CD4-positive, alpha-beta T cell (primary cell): ENCODE measurements at regions not wholly inside any gene's neighbourhood (a gene's known extent, or its start where the extent isn't known, plus 50 kb on each side); places are given as distances from the start of the nearest gene placed in this dataset.
A peak's percentile ranks its signal among the peaks of the same experiment; 100 is the strongest.

Experiments
- ATAC-seq: fragments of 200-7000 bp; cut with Tn5 transposase; one replicate; pipeline ENCODE4 v1.10.0; 2022; ENCODE audit warnings: mild to moderate bottlenecking; ENCODE audit not compliant: poor library complexity
- CTCF ChIA-PET: fragments of 350-600 bp; sonication (Branson Sonifier 250); formaldehyde crosslinking; loops from one replicate; lab custom pipeline; 2021; ENCODE audit warnings: antibody characterized with exemption, inconsistent platforms; lab: Charles Lee
- POLR2A ChIA-PET: fragments of 350-600 bp; sonication (Branson Sonifier 250); formaldehyde crosslinking; loops from one replicate; lab custom pipeline; 2021; ENCODE audit warnings: antibody characterized with exemption, inconsistent platforms; lab: Charles Lee
- DNase-seq, 14 experiments: peaks; one replicate each; pipeline ENCODE4 v3.0.0-alpha.2; 2013 to 2020; ENCODE audit warnings: mixed read lengths in 2 of 14
- H3K27ac ChIP-seq, 2 donors: one replicate each; pipeline versions ENCODE4 v1.5.1 to v1.7.0; 2013; ENCODE audit warnings: low read length in 2 of 2, low read depth in 1 of 2, mild to moderate bottlenecking in 1 of 2
- H3K27me3 ChIP-seq, 2 experiments: 1 replicate in 1 of 2; 2 replicates in 1 of 2; pipeline versions ENCODE4 v1.6.1 to v1.7.0; 2013; ENCODE audit warnings: low read length in 2 of 2, control low read depth in 1 of 2, mild to moderate bottlenecking in 1 of 2, moderate library complexity in 1 of 2; ENCODE audit not compliant: insufficient read depth in 2 of 2, control insufficient read depth in 1 of 2
- H3K36me3 ChIP-seq: one replicate; pipeline ENCODE4 v1.6.1; 2013; ENCODE audit warnings: low read length, control low read depth; ENCODE audit not compliant: insufficient read depth
- H3K4me1 ChIP-seq: one replicate; pipeline ENCODE4 v1.6.1; 2013; ENCODE audit warnings: low read length, control low read depth; ENCODE audit not compliant: insufficient read depth
- H3K4me3 ChIP-seq: one replicate; pipeline ENCODE4 v1.5.1; 2013; ENCODE audit warnings: mild to moderate bottlenecking, low read length, moderate library complexity
- H3K9me3 ChIP-seq, 2 experiments: 1 replicate in 1 of 2; 2 replicates in 1 of 2; pipeline versions ENCODE4 v1.6.1 to v1.7.0; 2013; ENCODE audit warnings: low read length in 2 of 2, mild to moderate bottlenecking in 2 of 2, control low read depth in 1 of 2, moderate library complexity in 1 of 2; ENCODE audit not compliant: control insufficient read depth in 1 of 2, insufficient read depth in 1 of 2
- H3K27ac Mint-ChIP-seq: one replicate; pipeline ENCODE4 v1.8.0; 2020; ENCODE audit warnings: mixed read lengths
- H3K27me3 Mint-ChIP-seq: one replicate; pipeline ENCODE4 v1.8.0; 2021; ENCODE audit warnings: mixed read lengths
- H3K36me3 Mint-ChIP-seq: one replicate; pipeline ENCODE4 v1.8.0; 2021; ENCODE audit warnings: low read depth, mixed read lengths
- H3K4me1 Mint-ChIP-seq: one replicate; pipeline ENCODE4 v1.8.0; 2021; ENCODE audit warnings: low read depth, mixed read lengths
- H3K4me3 Mint-ChIP-seq: one replicate; pipeline ENCODE4 v1.8.0; 2020; ENCODE audit warnings: mild to moderate bottlenecking, mixed read lengths
- H3K9me3 Mint-ChIP-seq: one replicate; pipeline ENCODE4 v1.8.0; 2020; ENCODE audit warnings: mixed read lengths
- CTCF ChIP-seq: fragments of 200-600 bp; IDR thresholded peaks from one replicate; pipeline ENCODE4 v1.8.0; 2022; ENCODE audit warnings: antibody characterized with exemption, mild to moderate bottlenecking
- intact Hi-C, 2 experiments: fragments of 100-400 bp; cut with DNase I in 1 of 2; cut with micrococcal nuclease in 1 of 2; formaldehyde crosslinking; loops; one replicate each; pipeline versions ENCODE4 v1.15.1 to v1.9.0; 2023 to 2025; cut with DNase I, micrococcal nuclease

DNA sequence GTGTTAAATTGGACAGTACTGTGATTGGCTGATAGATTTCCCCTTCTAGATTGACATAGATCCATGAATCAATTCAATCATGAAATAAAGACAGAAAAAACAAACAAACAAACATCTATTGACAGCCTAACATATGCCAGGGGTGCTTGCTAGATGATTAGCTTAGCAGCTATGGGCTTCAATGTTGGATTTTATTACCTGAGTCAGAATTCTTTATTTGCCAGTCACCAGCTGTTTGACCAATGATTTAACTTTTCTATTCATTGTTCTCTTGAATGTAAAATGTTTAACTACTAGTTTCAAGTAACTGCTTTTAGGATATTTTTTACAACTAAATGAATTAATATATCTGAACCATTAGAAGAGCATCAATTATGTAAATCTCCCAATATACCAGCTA lies 901.3 kb upstream of the CITED2 start:
- intact Hi-C loops: no loop called here
- H3K27ac Mint-ChIP-seq: no peak overlapping the region

DNA sequence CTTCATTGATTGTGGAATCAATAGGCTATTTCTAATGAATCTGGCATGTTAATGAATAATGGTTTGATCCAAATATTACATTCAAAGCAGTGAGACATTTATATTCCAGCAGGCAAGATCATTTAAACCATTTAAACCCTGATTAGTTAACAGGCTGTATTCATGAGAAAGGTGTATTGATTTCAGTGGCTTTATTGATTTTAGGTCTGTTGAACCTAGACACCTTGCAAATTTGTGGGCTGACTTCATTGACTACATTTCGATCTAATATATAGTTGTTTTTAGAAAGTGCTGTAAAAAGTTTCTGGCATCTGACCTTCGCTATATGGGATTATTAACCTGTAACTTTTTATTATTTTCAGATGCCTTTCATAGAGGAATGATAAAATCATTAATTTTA lies 900.1 kb upstream of the CITED2 start:
- ChIA-PET POLR2A (no interaction called here), CTCF (no interaction called here)
- TF ChIP-seq CTCF: no peak
- H3K4me3 ChIP-seq: no peak overlapping the region
- Mint-ChIP-seq H3K4me1 (no peaks in the 10 kb centered on the region), H3K36me3 (no peaks in the 10 kb centered on the region), H3K4me3 (no peak overlapping the region), H3K9me3 (no peaks in the 10 kb centered on the region), H3K27me3 (peaks cover 11% of the 10 kb centered on the region), H3K27ac (no peak overlapping the region)
- intact Hi-C loops: no loop called here
- ATAC-seq (no peak), DNase-seq (no peak)
- H3K4me1 ChIP-seq: no peaks in the 10 kb centered on the region
- no peaks in the 10 kb centered on the region for H3K27me3 ChIP-seq
- no peaks in the 10 kb centered on the region for H3K36me3 ChIP-seq
- H3K27ac ChIP-seq: no peak overlapping the region
- no peaks in the 10 kb centered on the region for H3K9me3 ChIP-seq

More for the DNA sequence above, 901.3 kb upstream of the CITED2 start:
- Mint-ChIP-seq H3K4me3 (no peak overlapping the region), H3K36me3 (no peaks in the 10 kb centered on the region), H3K4me1 (no peaks in the 10 kb centered on the region), H3K27me3 (peaks cover 4% of the 10 kb centered on the region), H3K9me3 (no peaks in the 10 kb centered on the region)
- Histone ChIP-seq H3K27me3 (no peaks in the 10 kb centered on the region), H3K4me1 (no peaks in the 10 kb centered on the region), H3K9me3 (no peaks in the 10 kb centered on the region), H3K27ac (no peak overlapping the region), H3K36me3 (no peaks in the 10 kb centered on the region), H3K4me3 (no peak overlapping the region)
- ChIA-PET CTCF (no interaction called here), POLR2A (no interaction called here)
- DNase-seq (no peak), ATAC-seq (no peak)
- TF ChIP-seq CTCF: no peak

DNA sequence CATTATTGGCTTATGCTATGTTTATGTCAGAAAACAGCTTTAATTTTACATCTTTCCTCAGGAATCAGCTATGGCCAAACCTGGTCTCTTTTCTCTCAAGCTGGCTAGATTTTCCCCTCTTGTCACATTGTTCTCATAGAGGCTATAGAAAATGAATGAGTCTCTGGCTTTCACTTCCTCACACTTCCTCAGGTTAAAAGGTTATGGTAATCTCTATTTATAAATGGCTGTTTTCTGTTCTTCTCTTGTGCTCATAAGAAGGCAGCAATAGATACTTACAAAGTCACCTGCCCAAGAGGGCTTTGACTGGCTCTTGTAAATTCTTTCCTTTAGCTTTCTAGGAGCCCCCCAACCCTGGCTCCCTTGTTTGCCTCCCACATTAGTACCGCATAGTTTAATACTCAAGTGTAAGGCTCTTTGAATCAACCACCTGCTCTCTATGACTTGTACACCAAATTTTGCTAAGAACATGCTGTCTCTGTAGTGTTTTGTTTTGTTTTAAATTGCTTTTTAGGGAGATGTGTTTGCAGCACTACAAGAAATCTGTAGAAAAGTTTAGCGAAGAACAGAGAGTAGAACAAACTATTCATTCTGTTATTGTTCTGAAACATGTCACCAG lies 897.4 kb upstream of the CITED2 start:
- Mint-ChIP-seq H3K4me1 (no peaks in the 10 kb centered on the region), H3K27me3 (peaks cover 11% of the 10 kb centered on the region), H3K27ac (no peak overlapping the region), H3K4me3 (no peak overlapping the region), H3K9me3 (no peaks in the 10 kb centered on the region), H3K36me3 (no peaks in the 10 kb centered on the region)
- Histone ChIP-seq H3K36me3 (no peaks in the 10 kb centered on the region), H3K4me3 (no peak overlapping the region), H3K9me3 (no peaks in the 10 kb centered on the region), H3K27me3 (no peaks in the 10 kb centered on the region), H3K27ac (no peak overlapping the region), H3K4me1 (no peaks in the 10 kb centered on the region)
- POLR2A ChIA-PET: no interaction called here
- ATAC-seq (no peak), DNase-seq (peak in 1 of 14 experiments; percentile 0)
- intact Hi-C loops: no loop called here
- TF ChIP-seq CTCF: no peak
- CTCF ChIA-PET: no interaction called here
